Gastroesophageal sphincter (tissue), 3 donors: ENCODE measurements at regions not wholly inside any gene's neighbourhood (a gene's known extent, or its start where the extent isn't known, plus 50 kb on each side); places are given as distances from the start of the nearest gene placed in this dataset.
"Not testable (repeated sequence)": the region's sequence is repeated elsewhere in the genome, so short reads cannot be mapped to it uniquely, and the experiment has no call there.

Experiments
- CTCF ChIP-seq, 4 experiments: fragments of 200-600 bp in 2 of 4; fragments of 450-650 bp in 2 of 4; sonication (generic) in 1 of 4; IDR thresholded peaks; one replicate each; pipeline ENCODE4 v1.5.1; 2017 to 2019; ENCODE audit warnings: antibody characterized with exemption in 4 of 4, mild to moderate bottlenecking in 2 of 4, moderate library complexity in 2 of 4
- POLR2A ChIP-seq, 2 donors: fragments of 450-650 bp; IDR thresholded peaks; one replicate each; pipeline ENCODE4 v1.6.1; 2017; ENCODE audit warnings: antibody characterized with exemption in 2 of 2, mild to moderate bottlenecking in 2 of 2, moderate library complexity in 1 of 2

GRCh38 chr4:12461576-12461975 is 1022.6 kb downstream of the RAB28 start:
- not testable (repeated sequence) for TF ChIP-seq CTCF, POLR2A (IDR thresholded peaks at IDR 0.05)
